OCI-LY1 (cell line): ENCODE measurements at regions not wholly inside any gene's neighbourhood (a gene's known extent, or its start where the extent isn't known, plus 50 kb on each side); places are given as distances from the start of the nearest gene placed in this dataset.
"Not testable (repeated sequence)": the region's sequence is repeated elsewhere in the genome, so short reads cannot be mapped to it uniquely, and the experiment has no call there.

ENCODE experiments used
- EZH2 ChIP-seq: fragments of 200-600 bp; sonication (generic), shearing (Covaris generic); IDR thresholded peaks from 2 replicates; pipeline ENCODE4 v1.8.0; 2017; ENCODE audit warnings: borderline replicate concordance, mixed run types, mild to moderate bottlenecking, antibody characterized with exemption, low read length, moderate library complexity, mixed read lengths
- TF ChIP-seq, protein P1 (sequence below): fragments of 200-600 bp; sonication (generic), shearing (Covaris generic); IDR thresholded peaks from 2 replicates; pipeline ENCODE4 v1.5.1; 2017; ENCODE audit warnings: mild to moderate bottlenecking, antibody characterized with exemption, low read length, moderate library complexity, mixed read lengths

- not testable (repeated sequence) for TF ChIP-seq EZH2
- TF ChIP-seq, protein P1, sequence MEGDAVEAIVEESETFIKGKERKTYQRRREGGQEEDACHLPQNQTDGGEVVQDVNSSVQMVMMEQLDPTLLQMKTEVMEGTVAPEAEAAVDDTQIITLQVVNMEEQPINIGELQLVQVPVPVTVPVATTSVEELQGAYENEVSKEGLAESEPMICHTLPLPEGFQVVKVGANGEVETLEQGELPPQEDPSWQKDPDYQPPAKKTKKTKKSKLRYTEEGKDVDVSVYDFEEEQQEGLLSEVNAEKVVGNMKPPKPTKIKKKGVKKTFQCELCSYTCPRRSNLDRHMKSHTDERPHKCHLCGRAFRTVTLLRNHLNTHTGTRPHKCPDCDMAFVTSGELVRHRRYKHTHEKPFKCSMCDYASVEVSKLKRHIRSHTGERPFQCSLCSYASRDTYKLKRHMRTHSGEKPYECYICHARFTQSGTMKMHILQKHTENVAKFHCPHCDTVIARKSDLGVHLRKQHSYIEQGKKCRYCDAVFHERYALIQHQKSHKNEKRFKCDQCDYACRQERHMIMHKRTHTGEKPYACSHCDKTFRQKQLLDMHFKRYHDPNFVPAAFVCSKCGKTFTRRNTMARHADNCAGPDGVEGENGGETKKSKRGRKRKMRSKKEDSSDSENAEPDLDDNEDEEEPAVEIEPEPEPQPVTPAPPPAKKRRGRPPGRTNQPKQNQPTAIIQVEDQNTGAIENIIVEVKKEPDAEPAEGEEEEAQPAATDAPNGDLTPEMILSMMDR: not testable (repeated sequence)
Measured at GRCh38 chr12:71311611-71312010, 128.0 kb upstream of the LGR5 start.
